ENCODE measurements at regions not wholly inside any gene's neighbourhood (a gene's known extent, or its start where the extent isn't known, plus 50 kb on each side); places are given as distances from the start of the nearest gene placed in this dataset.
"Not testable (repeated sequence)": the region's sequence is repeated elsewhere in the genome, so short reads cannot be mapped to it uniquely, and the experiment has no call there.

GRCh38 chr15:20398680-20399079, 142.9 kb downstream of the GOLGA6L6 start:
- not testable (repeated sequence) for H3K4me1 Mint-ChIP-seq, H3K36me3 Mint-ChIP-seq, H3K27ac Mint-ChIP-seq, DNase-seq, H3K9me3 Mint-ChIP-seq, H3K4me3 Mint-ChIP-seq, H3K27me3 Mint-ChIP-seq

- not testable (repeated sequence) for H3K27me3 Mint-ChIP-seq, H3K4me3 Mint-ChIP-seq, DNase-seq, H3K4me1 Mint-ChIP-seq, H3K27ac Mint-ChIP-seq, H3K36me3 Mint-ChIP-seq, H3K9me3 Mint-ChIP-seq
Measured at GRCh38 chr15:20388161-20388560, 153.4 kb downstream of the GOLGA6L6 start.

GRCh38 chr15:20386198-20386597, 155.4 kb downstream of the GOLGA6L6 start:
- Mint-ChIP-seq H3K4me1 (no peaks in the 10 kb centered on the region), H3K9me3 (no peaks in the 10 kb centered on the region), H3K36me3 (no peaks in the 10 kb centered on the region), H3K27me3 (no peaks in the 10 kb centered on the region), H3K4me3 (no peak overlapping the region), H3K27ac (no peak overlapping the region)
- DNase-seq, result no peak

GRCh38 chr15:20380199-20380598, 161.4 kb downstream of the GOLGA6L6 start:
- DNase-seq, H3K9me3 Mint-ChIP-seq, H3K4me1 Mint-ChIP-seq, H3K36me3 Mint-ChIP-seq, H3K4me3 Mint-ChIP-seq, H3K27me3 Mint-ChIP-seq, H3K27ac Mint-ChIP-seq: not testable (repeated sequence)

- Mint-ChIP-seq H3K27ac (no peak overlapping the region), H3K9me3 (no peaks in the 10 kb centered on the region), H3K4me3 (no peak overlapping the region), H3K4me1 (no peaks in the 10 kb centered on the region), H3K36me3 (no peaks in the 10 kb centered on the region), H3K27me3 (no peaks in the 10 kb centered on the region)
- no peak for DNase-seq
Measured at GRCh38 chr15:20376872-20377271, 164.7 kb downstream of the GOLGA6L6 start.

GRCh38 chr15:20372416-20372815, 169.2 kb downstream of the GOLGA6L6 start:
- H3K4me3 Mint-ChIP-seq, H3K27me3 Mint-ChIP-seq, H3K9me3 Mint-ChIP-seq, DNase-seq, H3K36me3 Mint-ChIP-seq, H3K27ac Mint-ChIP-seq, H3K4me1 Mint-ChIP-seq: not testable (repeated sequence)

GRCh38 chr15:20369500-20369899, 172.1 kb downstream of the GOLGA6L6 start:
- H3K36me3 Mint-ChIP-seq, result no peaks in the 10 kb centered on the region
- no peak for DNase-seq
- H3K4me1 Mint-ChIP-seq, result no peaks in the 10 kb centered on the region
- no peaks in the 10 kb centered on the region for H3K9me3 Mint-ChIP-seq
- no peaks in the 10 kb centered on the region for H3K27me3 Mint-ChIP-seq
- no peak overlapping the region for H3K27ac Mint-ChIP-seq
- H3K4me3 Mint-ChIP-seq, result no peak overlapping the region

- no peaks in the 10 kb centered on the region for H3K27me3 Mint-ChIP-seq
- no peak overlapping the region for H3K27ac Mint-ChIP-seq
Measured at GRCh38 chr15:20368974-20369373, 172.6 kb downstream of the GOLGA6L6 start.

GRCh38 chr15:20367093-20367492, 174.5 kb downstream of the GOLGA6L6 start:
- no peak for DNase-seq
- no peaks in the 10 kb centered on the region for H3K36me3 Mint-ChIP-seq
- H3K27ac Mint-ChIP-seq, result no peak overlapping the region
- H3K4me3 Mint-ChIP-seq, result no peak overlapping the region
- H3K9me3 Mint-ChIP-seq, result no peaks in the 10 kb centered on the region
- H3K4me1 Mint-ChIP-seq, result no peaks in the 10 kb centered on the region
- H3K27me3 Mint-ChIP-seq, result no peaks in the 10 kb centered on the region

More at GRCh38 chr15:20368974-20369373, 172.6 kb downstream of the GOLGA6L6 start:
- H3K4me3 Mint-ChIP-seq, result no peak overlapping the region
- H3K4me1 Mint-ChIP-seq, result no peaks in the 10 kb centered on the region
- DNase-seq, result no peak
- no peaks in the 10 kb centered on the region for H3K9me3 Mint-ChIP-seq
- H3K36me3 Mint-ChIP-seq, result no peaks in the 10 kb centered on the region

GRCh38 chr15:20363591-20363990, 178.0 kb downstream of the GOLGA6L6 start:
- DNase-seq, H3K4me3 Mint-ChIP-seq, H3K36me3 Mint-ChIP-seq, H3K4me1 Mint-ChIP-seq, H3K27me3 Mint-ChIP-seq, H3K9me3 Mint-ChIP-seq, H3K27ac Mint-ChIP-seq: not testable (repeated sequence)

- no peaks in the 10 kb centered on the region for H3K9me3 Mint-ChIP-seq
- H3K4me1 Mint-ChIP-seq, result peaks cover 2% of the 10 kb centered on the region
- peaks cover 5% of the 10 kb centered on the region for H3K27me3 Mint-ChIP-seq
- H3K4me3 Mint-ChIP-seq, result no peak overlapping the region
- no peak overlapping the region for H3K27ac Mint-ChIP-seq
- no peaks in the 10 kb centered on the region for H3K36me3 Mint-ChIP-seq
- DNase-seq, result no peak
Measured at GRCh38 chr15:20361091-20361490, 180.5 kb downstream of the GOLGA6L6 start.

- Mint-ChIP-seq H3K27me3 (peaks cover 5% of the 10 kb centered on the region), H3K36me3 (no peaks in the 10 kb centered on the region), H3K9me3 (no peaks in the 10 kb centered on the region), H3K4me1 (peaks cover 2% of the 10 kb centered on the region), H3K4me3 (no peak overlapping the region), H3K27ac (no peak overlapping the region)
- no peak for DNase-seq
Measured at GRCh38 chr15:20358779-20359414, 182.7 kb downstream of the GOLGA6L6 start.

- Mint-ChIP-seq H3K36me3 (no peaks in the 10 kb centered on the region), H3K4me1 (peaks cover 2% of the 10 kb centered on the region), H3K27ac (no peak overlapping the region), H3K9me3 (no peaks in the 10 kb centered on the region), H3K27me3 (peaks cover 5% of the 10 kb centered on the region), H3K4me3 (no peak overlapping the region)
- no peak for DNase-seq
Measured at GRCh38 chr15:20358066-20358778, 183.4 kb downstream of the GOLGA6L6 start.

GRCh38 chr15:20357481-20358065, 184.0 kb downstream of the GOLGA6L6 start:
- DNase-seq, result no peak
- Mint-ChIP-seq H3K9me3 (no peaks in the 10 kb centered on the region), H3K36me3 (no peaks in the 10 kb centered on the region), H3K4me1 (peaks cover 4% of the 10 kb centered on the region), H3K4me3 (no peak overlapping the region), H3K27ac (no peak overlapping the region), H3K27me3 (peaks cover 5% of the 10 kb centered on the region)

- peaks cover 5% of the 10 kb centered on the region for H3K4me1 Mint-ChIP-seq
- peaks cover 5% of the 10 kb centered on the region for H3K27me3 Mint-ChIP-seq
- H3K4me3 Mint-ChIP-seq, result no peak overlapping the region
- no peaks in the 10 kb centered on the region for H3K9me3 Mint-ChIP-seq
- no peaks in the 10 kb centered on the region for H3K36me3 Mint-ChIP-seq
- no peak for DNase-seq
- no peak overlapping the region for H3K27ac Mint-ChIP-seq
Measured at GRCh38 chr15:20356911-20357480, 184.6 kb downstream of the GOLGA6L6 start.

Data from activated naive CD8-positive, alpha-beta T cell treated with anti-CD3 and anti-CD28 coated beads for 36 hours (primary cell).